Ishikawa (cell line): ENCODE measurements at regions not wholly inside any gene's neighbourhood (a gene's known extent, or its start where the extent isn't known, plus 50 kb on each side); places are given as distances from the start of the nearest gene placed in this dataset.

Experiments used
- CREB1 ChIP-seq: IDR thresholded peaks from 2 replicates; pipeline ENCODE4 v1.6.1; 2012; ENCODE audit warnings: low read depth
- EP300 ChIP-seq: IDR thresholded peaks from 2 replicates; pipeline ENCODE4 v1.6.1; 2012; ENCODE audit warnings: borderline replicate concordance
- NFIC ChIP-seq: IDR thresholded peaks from 2 replicates; pipeline ENCODE4 v1.6.1; 2012
- RAD21 ChIP-seq: IDR thresholded peaks from 2 replicates; pipeline ENCODE4 v1.6.1; 2012; ENCODE audit warnings: low read depth
- YY1 ChIP-seq: IDR thresholded peaks from 2 replicates; pipeline ENCODE4 v1.6.1; 2012; ENCODE audit warnings: low read depth
- TF ChIP-seq, protein P1 (sequence below): IDR thresholded peaks from 2 replicates; pipeline ENCODE4 v1.6.1; 2012; ENCODE audit warnings: low read depth, mild to moderate bottlenecking
- TF ChIP-seq, protein P2 (sequence below): IDR thresholded peaks from 2 replicates; pipeline ENCODE4 v1.6.1; 2012
- TF ChIP-seq, protein P3 (sequence below): IDR thresholded peaks from 2 replicates; pipeline ENCODE4 v1.6.1; 2012

DNA sequence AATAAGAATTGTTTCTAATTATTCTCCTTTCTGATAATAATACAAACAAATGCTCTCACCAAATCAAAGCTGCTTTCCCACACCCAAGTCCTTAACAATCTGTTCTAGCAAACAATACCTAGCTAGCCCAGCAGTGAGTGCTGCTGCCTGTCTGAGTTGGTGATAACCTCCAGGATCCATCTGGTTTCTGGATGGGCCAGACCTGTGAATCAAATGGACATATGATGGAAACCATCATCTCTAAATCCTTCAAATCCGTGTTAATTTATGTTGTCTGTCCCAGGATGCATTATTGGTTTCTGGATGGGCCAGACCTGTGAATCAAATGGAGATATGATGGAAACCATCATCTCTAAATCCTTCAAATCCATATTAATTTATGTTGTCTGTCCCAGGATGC is 1230.0 kb downstream of the AMY1C start:
- no peak for TF ChIP-seq YY1
- TF ChIP-seq RAD21, result no peak
- TF ChIP-seq, protein P1, sequence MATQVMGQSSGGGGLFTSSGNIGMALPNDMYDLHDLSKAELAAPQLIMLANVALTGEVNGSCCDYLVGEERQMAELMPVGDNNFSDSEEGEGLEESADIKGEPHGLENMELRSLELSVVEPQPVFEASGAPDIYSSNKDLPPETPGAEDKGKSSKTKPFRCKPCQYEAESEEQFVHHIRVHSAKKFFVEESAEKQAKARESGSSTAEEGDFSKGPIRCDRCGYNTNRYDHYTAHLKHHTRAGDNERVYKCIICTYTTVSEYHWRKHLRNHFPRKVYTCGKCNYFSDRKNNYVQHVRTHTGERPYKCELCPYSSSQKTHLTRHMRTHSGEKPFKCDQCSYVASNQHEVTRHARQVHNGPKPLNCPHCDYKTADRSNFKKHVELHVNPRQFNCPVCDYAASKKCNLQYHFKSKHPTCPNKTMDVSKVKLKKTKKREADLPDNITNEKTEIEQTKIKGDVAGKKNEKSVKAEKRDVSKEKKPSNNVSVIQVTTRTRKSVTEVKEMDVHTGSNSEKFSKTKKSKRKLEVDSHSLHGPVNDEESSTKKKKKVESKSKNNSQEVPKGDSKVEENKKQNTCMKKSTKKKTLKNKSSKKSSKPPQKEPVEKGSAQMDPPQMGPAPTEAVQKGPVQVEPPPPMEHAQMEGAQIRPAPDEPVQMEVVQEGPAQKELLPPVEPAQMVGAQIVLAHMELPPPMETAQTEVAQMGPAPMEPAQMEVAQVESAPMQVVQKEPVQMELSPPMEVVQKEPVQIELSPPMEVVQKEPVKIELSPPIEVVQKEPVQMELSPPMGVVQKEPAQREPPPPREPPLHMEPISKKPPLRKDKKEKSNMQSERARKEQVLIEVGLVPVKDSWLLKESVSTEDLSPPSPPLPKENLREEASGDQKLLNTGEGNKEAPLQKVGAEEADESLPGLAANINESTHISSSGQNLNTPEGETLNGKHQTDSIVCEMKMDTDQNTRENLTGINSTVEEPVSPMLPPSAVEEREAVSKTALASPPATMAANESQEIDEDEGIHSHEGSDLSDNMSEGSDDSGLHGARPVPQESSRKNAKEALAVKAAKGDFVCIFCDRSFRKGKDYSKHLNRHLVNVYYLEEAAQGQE, result no peak
- TF ChIP-seq, protein P2, sequence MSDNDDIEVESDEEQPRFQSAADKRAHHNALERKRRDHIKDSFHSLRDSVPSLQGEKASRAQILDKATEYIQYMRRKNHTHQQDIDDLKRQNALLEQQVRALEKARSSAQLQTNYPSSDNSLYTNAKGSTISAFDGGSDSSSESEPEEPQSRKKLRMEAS, result no peak
- TF ChIP-seq EP300, result no peak
- TF ChIP-seq CREB1, result no peak
- TF ChIP-seq, protein P3, sequence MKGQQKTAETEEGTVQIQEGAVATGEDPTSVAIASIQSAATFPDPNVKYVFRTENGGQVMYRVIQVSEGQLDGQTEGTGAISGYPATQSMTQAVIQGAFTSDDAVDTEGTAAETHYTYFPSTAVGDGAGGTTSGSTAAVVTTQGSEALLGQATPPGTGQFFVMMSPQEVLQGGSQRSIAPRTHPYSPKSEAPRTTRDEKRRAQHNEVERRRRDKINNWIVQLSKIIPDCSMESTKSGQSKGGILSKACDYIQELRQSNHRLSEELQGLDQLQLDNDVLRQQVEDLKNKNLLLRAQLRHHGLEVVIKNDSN, result no peak
- no peak for TF ChIP-seq NFIC
